ENCODE measurements at regions not wholly inside any gene's neighbourhood (a gene's known extent, or its start where the extent isn't known, plus 50 kb on each side); places are given as distances from the start of the nearest gene placed in this dataset.

DNA sequence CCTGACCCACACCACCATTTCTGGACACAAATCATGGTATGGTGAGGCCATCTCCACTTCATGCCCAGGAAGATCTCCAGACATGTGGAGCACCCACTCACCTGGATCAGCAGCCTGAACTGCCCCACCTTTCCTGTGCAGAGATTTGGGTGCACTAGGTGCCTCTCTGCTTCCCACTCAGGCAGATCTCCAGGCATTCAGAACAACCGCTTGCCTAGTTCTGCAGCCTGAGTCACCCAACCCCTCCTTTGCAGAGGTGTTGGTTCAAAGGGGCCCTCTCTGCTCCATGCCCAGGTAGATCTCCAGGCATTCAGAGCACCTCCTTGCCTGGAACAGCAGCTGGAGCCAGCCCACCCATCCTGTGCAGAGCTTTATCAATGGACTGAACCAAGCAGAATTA lies 620.8 kb downstream of the LRRIQ3 start:
- Histone ChIP-seq H3K36me3 (ENCODE audit: insufficient read depth) (no peaks in the 10 kb centered on the region), H3K27me3 (ENCODE audit: insufficient read depth) (no peaks in the 10 kb centered on the region), H4K20me1 (replicated peaks; ENCODE audit: insufficient read depth) (no peaks in the 10 kb centered on the region), H3K79me2 (replicated peaks; ENCODE audit: insufficient read depth) (no peaks in the 10 kb centered on the region), H3F3A (replicated peaks; ENCODE audit: low read depth) (no peaks in the 10 kb centered on the region), H3K4me3 (no peak overlapping the region), H3K4me2 (no peak overlapping the region), H2AFZ (no peak overlapping the region), H3K9me2 (ENCODE audit: insufficient read depth) (no peaks in the 10 kb centered on the region), H3K27ac (ENCODE audit: low read depth) (no peak overlapping the region), H3K4me1 (ENCODE audit: insufficient read depth) (no peaks in the 10 kb centered on the region)
- Mint-ChIP-seq H3K36me3 (ENCODE audit: low read depth) (peaks cover 21% of the 10 kb centered on the region; the same call in 2 of the 3 replicates), H3K4me1 (peaks cover 9% of the 10 kb centered on the region), H3K4me3 (no peak overlapping the region), H3K9me3 (peaks cover 18% of the 10 kb centered on the region), H3K27me3 (ENCODE audit: insufficient read depth, low read depth, poor library complexity) (peaks cover 2% of the 10 kb centered on the region), H3K27ac (no peak overlapping the region)
- DNase-seq (ENCODE audit: low spot score), result no peak
- no peak for TF ChIP-seq STAT1 (IDR thresholded peaks at IDR 0.05; ENCODE audit: unreplicated experiment)
- no peak for TF ChIP-seq NANOG (IDR thresholded peaks at IDR 0.05; ENCODE audit: borderline replicate concordance)
- TF ChIP-seq, protein P1, sequence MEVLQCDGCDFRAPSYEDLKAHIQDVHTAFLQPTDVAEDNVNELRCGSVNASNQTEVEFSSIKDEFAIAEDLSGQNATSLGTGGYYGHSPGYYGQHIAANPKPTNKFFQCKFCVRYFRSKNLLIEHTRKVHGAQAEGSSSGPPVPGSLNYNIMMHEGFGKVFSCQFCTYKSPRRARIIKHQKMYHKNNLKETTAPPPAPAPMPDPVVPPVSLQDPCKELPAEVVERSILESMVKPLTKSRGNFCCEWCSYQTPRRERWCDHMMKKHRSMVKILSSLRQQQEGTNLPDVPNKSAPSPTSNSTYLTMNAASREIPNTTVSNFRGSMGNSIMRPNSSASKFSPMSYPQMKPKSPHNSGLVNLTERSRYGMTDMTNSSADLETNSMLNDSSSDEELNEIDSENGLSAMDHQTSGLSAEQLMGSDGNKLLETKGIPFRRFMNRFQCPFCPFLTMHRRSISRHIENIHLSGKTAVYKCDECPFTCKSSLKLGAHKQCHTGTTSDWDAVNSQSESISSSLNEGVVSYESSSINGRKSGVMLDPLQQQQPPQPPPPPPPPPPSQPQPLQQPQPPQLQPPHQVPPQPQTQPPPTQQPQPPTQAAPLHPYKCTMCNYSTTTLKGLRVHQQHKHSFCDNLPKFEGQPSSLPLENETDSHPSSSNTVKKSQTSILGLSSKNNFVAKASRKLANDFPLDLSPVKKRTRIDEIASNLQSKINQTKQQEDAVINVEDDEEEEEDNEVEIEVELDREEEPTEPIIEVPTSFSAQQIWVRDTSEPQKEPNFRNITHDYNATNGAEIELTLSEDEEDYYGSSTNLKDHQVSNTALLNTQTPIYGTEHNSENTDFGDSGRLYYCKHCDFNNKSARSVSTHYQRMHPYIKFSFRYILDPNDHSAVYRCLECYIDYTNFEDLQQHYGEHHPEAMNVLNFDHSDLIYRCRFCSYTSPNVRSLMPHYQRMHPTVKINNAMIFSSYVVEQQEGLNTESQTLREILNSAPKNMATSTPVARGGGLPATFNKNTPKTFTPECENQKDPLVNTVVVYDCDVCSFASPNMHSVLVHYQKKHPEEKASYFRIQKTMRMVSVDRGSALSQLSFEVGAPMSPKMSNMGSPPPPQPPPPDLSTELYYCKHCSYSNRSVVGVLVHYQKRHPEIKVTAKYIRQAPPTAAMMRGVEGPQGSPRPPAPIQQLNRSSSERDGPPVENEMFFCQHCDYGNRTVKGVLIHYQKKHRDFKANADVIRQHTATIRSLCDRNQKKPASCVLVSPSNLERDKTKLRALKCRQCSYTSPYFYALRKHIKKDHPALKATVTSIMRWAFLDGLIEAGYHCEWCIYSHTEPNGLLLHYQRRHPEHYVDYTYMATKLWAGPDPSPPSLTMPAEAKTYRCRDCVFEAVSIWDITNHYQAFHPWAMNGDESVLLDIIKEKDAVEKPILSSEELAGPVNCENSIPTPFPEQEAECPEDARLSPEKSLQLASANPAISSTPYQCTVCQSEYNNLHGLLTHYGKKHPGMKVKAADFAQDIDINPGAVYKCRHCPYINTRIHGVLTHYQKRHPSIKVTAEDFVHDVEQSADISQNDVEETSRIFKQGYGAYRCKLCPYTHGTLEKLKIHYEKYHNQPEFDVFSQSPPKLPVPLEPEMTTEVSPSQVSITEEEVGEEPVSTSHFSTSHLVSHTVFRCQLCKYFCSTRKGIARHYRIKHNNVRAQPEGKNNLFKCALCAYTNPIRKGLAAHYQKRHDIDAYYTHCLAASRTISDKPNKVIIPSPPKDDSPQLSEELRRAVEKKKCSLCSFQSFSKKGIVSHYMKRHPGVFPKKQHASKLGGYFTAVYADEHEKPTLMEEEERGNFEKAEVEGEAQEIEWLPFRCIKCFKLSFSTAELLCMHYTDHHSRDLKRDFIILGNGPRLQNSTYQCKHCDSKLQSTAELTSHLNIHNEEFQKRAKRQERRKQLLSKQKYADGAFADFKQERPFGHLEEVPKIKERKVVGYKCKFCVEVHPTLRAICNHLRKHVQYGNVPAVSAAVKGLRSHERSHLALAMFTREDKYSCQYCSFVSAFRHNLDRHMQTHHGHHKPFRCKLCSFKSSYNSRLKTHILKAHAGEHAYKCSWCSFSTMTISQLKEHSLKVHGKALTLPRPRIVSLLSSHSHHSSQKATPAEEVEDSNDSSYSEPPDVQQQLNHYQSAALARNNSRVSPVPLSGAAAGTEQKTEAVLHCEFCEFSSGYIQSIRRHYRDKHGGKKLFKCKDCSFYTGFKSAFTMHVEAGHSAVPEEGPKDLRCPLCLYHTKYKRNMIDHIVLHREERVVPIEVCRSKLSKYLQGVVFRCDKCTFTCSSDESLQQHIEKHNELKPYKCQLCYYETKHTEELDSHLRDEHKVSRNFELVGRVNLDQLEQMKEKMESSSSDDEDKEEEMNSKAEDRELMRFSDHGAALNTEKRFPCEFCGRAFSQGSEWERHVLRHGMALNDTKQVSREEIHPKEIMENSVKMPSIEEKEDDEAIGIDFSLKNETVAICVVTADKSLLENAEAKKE (CRISPR knock-in tag; IDR thresholded peaks at IDR 0.05), result no peak
- TF ChIP-seq ZNF114 (CRISPR knock-in tag; IDR thresholded peaks at IDR 0.05), result no peak
- TF ChIP-seq, protein P2, sequence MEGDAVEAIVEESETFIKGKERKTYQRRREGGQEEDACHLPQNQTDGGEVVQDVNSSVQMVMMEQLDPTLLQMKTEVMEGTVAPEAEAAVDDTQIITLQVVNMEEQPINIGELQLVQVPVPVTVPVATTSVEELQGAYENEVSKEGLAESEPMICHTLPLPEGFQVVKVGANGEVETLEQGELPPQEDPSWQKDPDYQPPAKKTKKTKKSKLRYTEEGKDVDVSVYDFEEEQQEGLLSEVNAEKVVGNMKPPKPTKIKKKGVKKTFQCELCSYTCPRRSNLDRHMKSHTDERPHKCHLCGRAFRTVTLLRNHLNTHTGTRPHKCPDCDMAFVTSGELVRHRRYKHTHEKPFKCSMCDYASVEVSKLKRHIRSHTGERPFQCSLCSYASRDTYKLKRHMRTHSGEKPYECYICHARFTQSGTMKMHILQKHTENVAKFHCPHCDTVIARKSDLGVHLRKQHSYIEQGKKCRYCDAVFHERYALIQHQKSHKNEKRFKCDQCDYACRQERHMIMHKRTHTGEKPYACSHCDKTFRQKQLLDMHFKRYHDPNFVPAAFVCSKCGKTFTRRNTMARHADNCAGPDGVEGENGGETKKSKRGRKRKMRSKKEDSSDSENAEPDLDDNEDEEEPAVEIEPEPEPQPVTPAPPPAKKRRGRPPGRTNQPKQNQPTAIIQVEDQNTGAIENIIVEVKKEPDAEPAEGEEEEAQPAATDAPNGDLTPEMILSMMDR (conservative IDR thresholded peaks at IDR 0.05; ENCODE audit: low read depth in 2 of 2), result no peak
- TF ChIP-seq, protein P3, sequence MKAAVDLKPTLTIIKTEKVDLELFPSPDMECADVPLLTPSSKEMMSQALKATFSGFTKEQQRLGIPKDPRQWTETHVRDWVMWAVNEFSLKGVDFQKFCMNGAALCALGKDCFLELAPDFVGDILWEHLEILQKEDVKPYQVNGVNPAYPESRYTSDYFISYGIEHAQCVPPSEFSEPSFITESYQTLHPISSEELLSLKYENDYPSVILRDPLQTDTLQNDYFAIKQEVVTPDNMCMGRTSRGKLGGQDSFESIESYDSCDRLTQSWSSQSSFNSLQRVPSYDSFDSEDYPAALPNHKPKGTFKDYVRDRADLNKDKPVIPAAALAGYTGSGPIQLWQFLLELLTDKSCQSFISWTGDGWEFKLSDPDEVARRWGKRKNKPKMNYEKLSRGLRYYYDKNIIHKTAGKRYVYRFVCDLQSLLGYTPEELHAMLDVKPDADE (IDR thresholded peaks at IDR 0.05), result no peak
- no peak for TF ChIP-seq POLR2AphosphoS5 (IDR thresholded peaks at IDR 0.05; ENCODE audit: low read depth)
- no peak for TF ChIP-seq ZNF331 (CRISPR knock-in tag; IDR thresholded peaks at IDR 0.05; ENCODE audit: low read depth)
- TF ChIP-seq CREB1 (CRISPR knock-in tag; IDR thresholded peaks at IDR 0.05; ENCODE audit: low read depth), result no peak
- TF ChIP-seq EZH2 (IDR thresholded peaks at IDR 0.05; ENCODE audit: low read depth, unreplicated experiment), result no peak
- no peak for TF ChIP-seq EZH2phosphoT487 (IDR thresholded peaks at IDR 0.05; ENCODE audit: unreplicated experiment)
- no peak for TF ChIP-seq JUNB (IDR thresholded peaks at IDR 0.05; ENCODE audit: unreplicated experiment)
- TF ChIP-seq, protein P4, sequence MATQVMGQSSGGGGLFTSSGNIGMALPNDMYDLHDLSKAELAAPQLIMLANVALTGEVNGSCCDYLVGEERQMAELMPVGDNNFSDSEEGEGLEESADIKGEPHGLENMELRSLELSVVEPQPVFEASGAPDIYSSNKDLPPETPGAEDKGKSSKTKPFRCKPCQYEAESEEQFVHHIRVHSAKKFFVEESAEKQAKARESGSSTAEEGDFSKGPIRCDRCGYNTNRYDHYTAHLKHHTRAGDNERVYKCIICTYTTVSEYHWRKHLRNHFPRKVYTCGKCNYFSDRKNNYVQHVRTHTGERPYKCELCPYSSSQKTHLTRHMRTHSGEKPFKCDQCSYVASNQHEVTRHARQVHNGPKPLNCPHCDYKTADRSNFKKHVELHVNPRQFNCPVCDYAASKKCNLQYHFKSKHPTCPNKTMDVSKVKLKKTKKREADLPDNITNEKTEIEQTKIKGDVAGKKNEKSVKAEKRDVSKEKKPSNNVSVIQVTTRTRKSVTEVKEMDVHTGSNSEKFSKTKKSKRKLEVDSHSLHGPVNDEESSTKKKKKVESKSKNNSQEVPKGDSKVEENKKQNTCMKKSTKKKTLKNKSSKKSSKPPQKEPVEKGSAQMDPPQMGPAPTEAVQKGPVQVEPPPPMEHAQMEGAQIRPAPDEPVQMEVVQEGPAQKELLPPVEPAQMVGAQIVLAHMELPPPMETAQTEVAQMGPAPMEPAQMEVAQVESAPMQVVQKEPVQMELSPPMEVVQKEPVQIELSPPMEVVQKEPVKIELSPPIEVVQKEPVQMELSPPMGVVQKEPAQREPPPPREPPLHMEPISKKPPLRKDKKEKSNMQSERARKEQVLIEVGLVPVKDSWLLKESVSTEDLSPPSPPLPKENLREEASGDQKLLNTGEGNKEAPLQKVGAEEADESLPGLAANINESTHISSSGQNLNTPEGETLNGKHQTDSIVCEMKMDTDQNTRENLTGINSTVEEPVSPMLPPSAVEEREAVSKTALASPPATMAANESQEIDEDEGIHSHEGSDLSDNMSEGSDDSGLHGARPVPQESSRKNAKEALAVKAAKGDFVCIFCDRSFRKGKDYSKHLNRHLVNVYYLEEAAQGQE (IDR thresholded peaks at IDR 0.05; ENCODE audit: unreplicated experiment), result no peak
- no peak for ATAC-seq

Measured in GM23338 (cell line).